Memory B cell (primary cell): ENCODE measurements at regions not wholly inside any gene's neighbourhood (a gene's known extent, or its start where the extent isn't known, plus 50 kb on each side); places are given as distances from the start of the nearest gene placed in this dataset.

Source experiments
- ATAC-seq: fragments of 150-1000 bp; cut with Tn5 transposase; 2 replicates; pipeline ENCODE4 v1.10.0; 2021; ENCODE audit warnings: low read depth, mild to moderate bottlenecking, moderate library complexity
- DNase-seq, 2 donors: peaks; one replicate each; pipeline ENCODE4 v3.0.0; 2022; ENCODE audit warnings: low spot score in 2 of 2
- H3K27ac Mint-ChIP-seq: one replicate; pipeline ENCODE4 v1.8.0; 2022; ENCODE audit warnings: mild to moderate bottlenecking, moderate library complexity, mixed read lengths
- H3K27me3 Mint-ChIP-seq: one replicate; pipeline ENCODE4 v1.8.0; 2022; ENCODE audit warnings: mixed read lengths
- H3K36me3 Mint-ChIP-seq: one replicate; pipeline ENCODE4 v1.8.0; 2022; ENCODE audit warnings: mild to moderate bottlenecking, mixed read lengths
- H3K4me1 Mint-ChIP-seq: one replicate; pipeline ENCODE4 v1.8.0; 2022; ENCODE audit warnings: mixed read lengths
- H3K4me3 Mint-ChIP-seq: one replicate; pipeline ENCODE4 v1.8.0; 2022; ENCODE audit warnings: mild to moderate bottlenecking, moderate library complexity, mixed read lengths
- H3K9me3 Mint-ChIP-seq: one replicate; pipeline ENCODE4 v1.8.0; 2022; ENCODE audit warnings: mixed read lengths

- Mint-ChIP-seq H3K27me3 (no peaks in the 10 kb centered on the region), H3K9me3 (no peaks in the 10 kb centered on the region)
- ATAC-seq = no peak
Observed at GRCh38 chr7:153006452-153006851, 246.9 kb downstream of the ACTR3B start.

DNA sequence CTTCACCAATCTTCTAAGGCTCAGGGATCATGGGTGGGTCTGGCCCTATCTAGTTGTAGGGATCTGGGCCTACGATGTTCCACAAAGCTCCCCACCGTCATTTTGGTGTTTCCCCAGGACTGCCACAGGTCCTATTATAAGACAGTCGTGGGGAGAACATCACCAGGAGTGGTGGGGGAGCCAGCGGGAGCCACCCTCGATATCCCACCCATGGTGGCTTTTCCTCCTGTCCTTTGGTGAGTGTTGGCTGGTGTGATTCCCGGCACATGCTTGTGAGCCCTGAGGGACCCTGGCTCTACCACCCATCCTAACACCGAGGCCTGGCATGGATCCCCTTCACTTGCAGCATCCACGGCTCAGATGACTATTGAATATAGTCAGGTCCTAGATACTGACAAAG lies 247.4 kb downstream of the ACTR3B start:
- H3K27me3 Mint-ChIP-seq = no peaks in the 10 kb centered on the region
- DNase-seq (no peak), ATAC-seq (no peak)
- H3K36me3 Mint-ChIP-seq = no peaks in the 10 kb centered on the region
- H3K4me1 Mint-ChIP-seq = no peaks in the 10 kb centered on the region
- no peaks in the 10 kb centered on the region for H3K9me3 Mint-ChIP-seq
- no peak overlapping the region for H3K4me3 Mint-ChIP-seq
- no peak overlapping the region for H3K27ac Mint-ChIP-seq

More at GRCh38 chr7:153006452-153006851, 246.9 kb downstream of the ACTR3B start:
- DNase-seq = no peak
- Mint-ChIP-seq H3K4me3 (no peak overlapping the region), H3K27ac (no peak overlapping the region), H3K36me3 (no peaks in the 10 kb centered on the region), H3K4me1 (no peaks in the 10 kb centered on the region)

DNA sequence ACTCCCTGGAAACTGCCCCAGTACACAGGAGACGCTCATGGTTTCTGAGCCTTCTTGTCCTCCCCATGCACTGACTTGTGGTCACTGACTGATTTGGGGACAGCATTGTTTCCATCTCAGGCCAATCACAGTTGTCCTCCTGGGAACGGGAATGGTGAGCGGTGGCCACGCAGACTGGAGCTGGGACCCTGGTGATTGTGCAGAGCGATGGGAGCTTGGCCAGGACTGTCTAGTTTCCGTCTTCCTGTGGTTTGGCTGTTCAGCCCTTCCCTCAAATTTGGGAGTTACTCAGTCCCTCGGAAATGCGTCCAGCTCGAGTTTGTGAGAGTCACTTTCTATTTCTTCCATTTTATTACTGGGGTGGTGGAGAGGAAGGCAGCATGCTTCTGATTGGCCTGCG lies 250.9 kb downstream of the ACTR3B start:
- Mint-ChIP-seq H3K27ac (no peak overlapping the region), H3K4me1 (no peaks in the 10 kb centered on the region), H3K4me3 (no peak overlapping the region), H3K36me3 (no peaks in the 10 kb centered on the region), H3K27me3 (no peaks in the 10 kb centered on the region), H3K9me3 (no peaks in the 10 kb centered on the region)
- DNase-seq (no peak), ATAC-seq (no peak)

DNA sequence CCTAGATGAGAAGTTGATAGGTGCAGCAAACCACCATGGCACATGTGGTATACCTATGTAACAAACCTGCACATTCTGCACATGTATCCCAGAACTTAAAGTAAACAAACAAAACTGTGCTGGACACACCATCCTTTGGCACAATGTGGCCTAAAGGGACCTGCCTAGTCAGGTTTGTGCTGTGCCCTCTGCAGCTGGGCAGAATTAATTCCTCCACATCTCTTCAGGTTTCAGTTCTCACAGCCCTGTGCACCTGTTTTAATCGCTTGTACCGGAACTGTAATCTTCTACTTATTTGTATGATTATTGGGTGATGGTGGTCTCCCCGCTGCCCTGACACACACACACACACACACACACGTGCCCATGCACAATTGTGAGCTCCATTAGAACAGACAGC lies 252.7 kb downstream of the ACTR3B start:
- Mint-ChIP-seq H3K4me3 (no peak overlapping the region), H3K27me3 (no peaks in the 10 kb centered on the region), H3K36me3 (no peaks in the 10 kb centered on the region), H3K4me1 (no peaks in the 10 kb centered on the region), H3K9me3 (no peaks in the 10 kb centered on the region), H3K27ac (no peak overlapping the region)
- DNase-seq (no peak), ATAC-seq (no peak)

DNA sequence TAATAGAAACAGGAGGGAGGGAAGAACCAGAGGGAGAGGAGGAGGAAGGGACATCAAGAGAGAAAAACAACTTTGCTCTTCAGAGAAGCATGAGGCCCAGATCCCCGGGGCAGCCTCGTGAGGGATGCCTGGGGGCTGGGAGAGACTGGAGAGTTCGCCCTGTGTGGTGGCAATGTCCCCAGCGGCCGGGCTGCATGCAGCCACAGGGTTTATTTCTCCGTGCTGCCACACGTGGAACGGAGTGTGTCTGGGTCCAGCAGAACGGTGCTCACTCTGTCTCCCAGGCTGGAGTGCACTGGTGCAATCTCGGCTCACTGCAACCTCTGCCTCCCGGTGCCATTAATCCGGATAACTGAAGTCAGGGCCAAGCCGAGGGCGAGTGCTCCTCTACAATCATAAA lies 257.7 kb downstream of the ACTR3B start:
- Mint-ChIP-seq H3K36me3 (no peaks in the 10 kb centered on the region), H3K4me3 (no peak overlapping the region), H3K27ac (no peak overlapping the region), H3K27me3 (peaks cover 1% of the 10 kb centered on the region), H3K9me3 (peaks cover 2% of the 10 kb centered on the region), H3K4me1 (no peaks in the 10 kb centered on the region)
- ATAC-seq (no peak), DNase-seq (no peak)

DNA sequence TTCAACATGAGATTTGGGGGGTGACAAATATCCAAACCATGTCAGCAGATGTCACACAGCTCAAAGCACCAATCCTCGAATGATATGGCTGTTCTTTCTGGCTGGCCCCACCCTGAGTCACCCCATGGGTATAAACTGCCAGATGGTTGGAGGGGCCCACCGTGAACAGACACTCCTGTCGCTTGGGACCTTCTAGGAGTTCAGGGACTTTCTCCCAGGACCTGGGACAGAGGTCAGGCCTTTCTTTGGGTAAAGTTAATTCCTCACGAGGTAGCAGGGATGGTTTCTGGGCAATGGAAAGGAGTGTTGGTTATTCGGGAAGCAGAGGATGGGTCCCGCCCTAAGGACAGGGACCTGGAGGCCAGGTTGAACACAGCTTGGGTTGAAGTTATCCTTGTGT lies 262.0 kb downstream of the ACTR3B start:
- Mint-ChIP-seq H3K4me1 (no peaks in the 10 kb centered on the region), H3K27ac (no peak overlapping the region), H3K27me3 (peaks cover 3% of the 10 kb centered on the region), H3K4me3 (no peak overlapping the region), H3K9me3 (peaks cover 2% of the 10 kb centered on the region), H3K36me3 (no peaks in the 10 kb centered on the region)
- DNase-seq (no peak), ATAC-seq (no peak)

DNA sequence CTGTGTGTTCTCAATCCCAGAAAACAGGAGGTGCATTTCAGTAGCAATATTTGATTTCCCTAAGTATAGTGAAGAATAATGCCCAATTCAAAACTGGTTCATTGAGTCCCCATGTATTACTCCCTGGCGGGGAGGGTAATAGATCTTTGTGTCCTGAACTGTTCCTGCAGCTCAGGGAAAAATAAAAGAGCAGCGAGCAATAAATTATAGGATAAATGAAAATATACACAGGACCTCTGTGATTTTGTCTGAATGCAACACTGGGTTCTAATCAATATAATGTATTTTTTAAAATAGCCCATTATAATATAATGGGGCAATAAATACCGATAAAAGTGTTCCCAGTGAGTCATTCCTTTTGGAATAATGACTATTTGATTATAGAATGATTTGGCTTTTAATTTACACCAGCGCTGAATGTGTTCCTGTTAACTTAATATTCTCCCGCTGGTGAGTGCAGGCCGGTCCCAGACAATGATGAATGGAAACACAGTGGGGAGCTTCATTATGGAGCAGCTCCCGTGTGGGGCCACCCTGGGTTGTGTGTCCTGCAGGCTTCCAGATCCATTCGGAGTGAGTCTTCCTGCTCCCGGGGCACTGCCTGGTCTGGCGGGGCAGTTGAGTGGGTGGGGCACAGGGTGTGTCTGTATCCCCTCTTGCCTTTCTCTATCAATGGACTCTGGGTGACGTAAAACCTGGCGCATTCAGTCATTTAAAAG lies 263.1 kb downstream of the ACTR3B start:
- peaks cover 2% of the 10 kb centered on the region for H3K9me3 Mint-ChIP-seq
- DNase-seq (no peak), ATAC-seq (no peak)
- H3K36me3 Mint-ChIP-seq = no peaks in the 10 kb centered on the region
- H3K4me3 Mint-ChIP-seq = no peak overlapping the region
- H3K27me3 Mint-ChIP-seq = peaks cover 3% of the 10 kb centered on the region
- H3K27ac Mint-ChIP-seq = no peak overlapping the region
- no peaks in the 10 kb centered on the region for H3K4me1 Mint-ChIP-seq

DNA sequence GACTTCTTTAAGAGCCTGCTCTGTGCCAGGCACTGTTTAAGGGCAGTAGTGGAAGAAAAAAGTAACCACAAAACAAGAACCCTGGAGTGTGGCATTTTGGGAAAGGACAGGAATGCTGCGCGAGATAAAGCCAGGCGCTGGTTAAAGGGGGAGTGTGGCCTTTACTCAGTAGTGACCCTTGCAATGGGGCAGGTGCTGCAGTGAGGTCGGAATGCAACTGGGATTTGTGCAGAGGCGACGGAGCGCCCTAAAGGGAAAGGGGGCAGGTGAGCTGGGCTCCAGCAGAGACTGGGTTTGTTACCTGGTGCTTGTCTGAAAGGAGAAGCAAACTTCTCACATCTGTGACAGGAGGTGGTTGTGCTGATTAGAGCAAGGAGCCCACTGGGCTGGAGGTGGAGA lies 263.6 kb downstream of the ACTR3B start:
- DNase-seq (no peak), ATAC-seq (no peak)
- Mint-ChIP-seq H3K36me3 (no peaks in the 10 kb centered on the region), H3K27ac (no peak overlapping the region), H3K4me3 (no peak overlapping the region), H3K9me3 (peaks cover 2% of the 10 kb centered on the region), H3K27me3 (peaks cover 3% of the 10 kb centered on the region), H3K4me1 (no peaks in the 10 kb centered on the region)

GRCh38 chr7:153027210-153027609 lies 267.7 kb downstream of the ACTR3B start:
- ATAC-seq (no peak), DNase-seq (no peak)
- H3K9me3 Mint-ChIP-seq = no peaks in the 10 kb centered on the region
- no peak overlapping the region for H3K4me3 Mint-ChIP-seq
- H3K27me3 Mint-ChIP-seq = peaks cover 4% of the 10 kb centered on the region
- peaks cover 4% of the 10 kb centered on the region for H3K4me1 Mint-ChIP-seq
- H3K36me3 Mint-ChIP-seq = no peaks in the 10 kb centered on the region
- H3K27ac Mint-ChIP-seq = no peak overlapping the region

DNA sequence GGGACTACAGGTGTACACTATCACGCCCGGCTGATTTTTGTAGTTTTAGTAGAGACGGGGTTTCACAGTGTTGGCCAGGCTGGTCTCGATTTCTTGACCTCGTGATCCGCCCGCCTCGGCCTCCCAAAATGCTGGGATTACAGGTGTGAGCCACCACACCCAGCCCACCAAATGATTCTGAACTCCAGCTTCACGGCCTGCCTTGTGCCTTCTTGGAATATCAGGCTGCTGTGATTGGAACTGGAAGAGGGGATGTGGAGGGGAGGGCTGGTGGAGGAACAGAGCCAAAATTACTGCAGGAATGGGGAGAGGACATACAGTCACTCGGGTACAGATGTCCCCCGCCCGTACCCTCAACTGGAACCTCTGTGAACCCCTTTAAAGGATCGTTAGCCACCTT lies 268.4 kb downstream of the ACTR3B start:
- no peaks in the 10 kb centered on the region for H3K36me3 Mint-ChIP-seq
- ATAC-seq = no peak
- peaks cover 2% of the 10 kb centered on the region for H3K27me3 Mint-ChIP-seq
- no peak overlapping the region for H3K4me3 Mint-ChIP-seq
- DNase-seq = no peak
- no peak overlapping the region for H3K27ac Mint-ChIP-seq
- H3K9me3 Mint-ChIP-seq = no peaks in the 10 kb centered on the region
- peaks cover 4% of the 10 kb centered on the region for H3K4me1 Mint-ChIP-seq

- no peak overlapping the region for H3K4me3 Mint-ChIP-seq
- DNase-seq (no peak), ATAC-seq (no peak)
- H3K27me3 Mint-ChIP-seq = peaks cover 2% of the 10 kb centered on the region
- no peaks in the 10 kb centered on the region for H3K36me3 Mint-ChIP-seq
- peaks cover 4% of the 10 kb centered on the region for H3K4me1 Mint-ChIP-seq
- H3K9me3 Mint-ChIP-seq = no peaks in the 10 kb centered on the region
- no peak overlapping the region for H3K27ac Mint-ChIP-seq
Observed at GRCh38 chr7:153030976-153031375, 271.4 kb downstream of the ACTR3B start.

DNA sequence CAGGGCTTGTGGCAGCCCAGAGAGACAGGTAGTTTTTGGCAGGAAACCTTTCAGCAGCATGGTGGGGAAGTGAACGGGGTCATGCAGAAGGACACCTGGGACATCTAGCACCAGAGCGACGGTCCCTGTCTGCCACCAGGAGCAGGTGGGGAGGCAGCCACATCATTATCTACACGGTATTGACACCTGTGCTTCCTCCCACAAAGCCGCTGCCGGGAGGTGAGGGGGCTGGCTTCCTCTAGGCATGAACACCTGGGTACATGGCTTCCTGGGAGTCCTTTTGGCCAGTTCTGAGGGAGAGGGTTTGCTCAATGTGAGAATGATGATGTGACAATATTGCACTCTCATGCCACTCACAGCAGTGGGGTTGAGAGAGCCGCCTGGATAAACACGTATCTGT lies 275.2 kb downstream of the ACTR3B start:
- no peaks in the 10 kb centered on the region for H3K36me3 Mint-ChIP-seq
- H3K27ac Mint-ChIP-seq = no peak overlapping the region
- DNase-seq = no peak
- peaks cover 2% of the 10 kb centered on the region for H3K27me3 Mint-ChIP-seq
- no peak for ATAC-seq
- H3K4me3 Mint-ChIP-seq = no peak overlapping the region
- no peaks in the 10 kb centered on the region for H3K4me1 Mint-ChIP-seq
- peaks cover 2% of the 10 kb centered on the region for H3K9me3 Mint-ChIP-seq

DNA sequence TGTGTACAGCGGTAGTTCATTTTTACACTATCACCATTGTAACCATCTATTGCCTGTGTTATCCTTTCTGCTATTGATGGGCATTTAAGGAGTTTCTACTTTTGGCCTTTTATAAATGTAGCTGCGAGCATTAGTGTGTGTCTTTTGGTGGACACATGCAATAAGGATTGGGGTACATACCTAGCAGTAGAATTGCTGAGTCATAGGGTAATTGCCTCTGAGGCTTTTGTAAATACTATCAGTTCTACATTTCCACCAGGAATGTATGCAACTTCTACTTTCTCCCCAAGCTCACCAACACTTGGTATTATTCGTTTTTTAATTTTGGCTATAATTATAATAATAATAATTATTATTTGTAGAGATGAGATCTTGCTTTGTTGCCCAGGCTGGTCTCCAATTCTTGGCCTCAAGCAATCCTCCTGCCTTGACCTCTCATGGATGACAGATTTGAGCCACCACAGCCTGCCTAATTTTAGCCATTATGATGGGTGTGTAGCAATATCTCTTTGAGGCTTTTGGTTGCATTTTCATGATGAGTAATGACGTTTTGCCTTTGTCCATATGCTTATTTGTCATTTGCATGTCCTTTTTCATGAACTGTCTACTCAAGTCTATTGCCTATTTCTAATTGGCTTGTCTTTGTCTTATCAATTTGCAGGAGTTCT lies 277.0 kb downstream of the ACTR3B start:
- H3K9me3 Mint-ChIP-seq = peaks cover 2% of the 10 kb centered on the region
- ATAC-seq (no peak), DNase-seq (no peak)
- no peaks in the 10 kb centered on the region for H3K36me3 Mint-ChIP-seq
- H3K4me3 Mint-ChIP-seq = no peak overlapping the region
- no peak overlapping the region for H3K27ac Mint-ChIP-seq
- no peaks in the 10 kb centered on the region for H3K27me3 Mint-ChIP-seq
- no peaks in the 10 kb centered on the region for H3K4me1 Mint-ChIP-seq

DNA sequence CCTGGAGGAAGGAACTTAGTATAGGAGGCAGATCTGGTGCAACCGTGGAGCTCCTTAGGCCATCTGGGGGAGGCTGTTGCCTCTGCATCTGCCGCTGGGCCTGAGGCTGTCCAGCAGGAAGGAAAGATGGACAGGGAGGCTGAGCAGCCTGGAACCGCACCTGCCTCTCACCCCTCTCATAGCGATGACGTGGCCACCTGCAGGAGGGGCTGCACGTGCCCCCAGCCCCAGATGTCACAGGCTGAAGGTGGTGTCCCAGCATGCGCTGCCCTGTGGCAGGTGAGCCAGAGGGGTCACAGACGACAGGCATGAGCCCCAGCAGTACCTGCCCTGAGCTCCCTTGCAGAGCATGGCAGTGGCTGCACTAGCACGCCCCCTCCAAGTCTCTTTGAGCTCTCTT lies 283.9 kb downstream of the ACTR3B start:
- no peak overlapping the region for H3K27ac Mint-ChIP-seq
- ATAC-seq = no peak
- no peaks in the 10 kb centered on the region for H3K9me3 Mint-ChIP-seq
- DNase-seq = no peak
- no peaks in the 10 kb centered on the region for H3K27me3 Mint-ChIP-seq
- H3K36me3 Mint-ChIP-seq = no peaks in the 10 kb centered on the region
- no peaks in the 10 kb centered on the region for H3K4me1 Mint-ChIP-seq
- no peak overlapping the region for H3K4me3 Mint-ChIP-seq

DNA sequence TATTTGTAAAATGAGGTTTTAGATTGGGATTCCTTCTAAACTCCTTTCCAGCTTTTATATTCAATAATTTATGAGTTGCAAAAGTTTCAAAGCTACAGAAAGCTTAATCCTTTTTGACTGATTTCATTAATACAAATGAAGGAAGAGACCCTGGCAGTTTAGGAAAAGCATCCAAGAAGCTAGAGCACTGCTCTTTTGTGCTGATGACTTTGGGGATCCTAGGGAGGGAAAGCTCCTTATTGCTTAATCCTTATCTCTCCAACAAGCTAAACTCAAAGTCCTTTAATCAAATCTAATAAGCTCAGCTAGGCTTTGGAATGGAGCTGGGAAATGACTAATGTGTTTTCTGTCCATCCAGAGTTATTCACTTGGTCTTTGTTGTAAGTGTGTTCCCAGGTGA lies 285.4 kb downstream of the ACTR3B start:
- H3K27me3 Mint-ChIP-seq = no peaks in the 10 kb centered on the region
- ATAC-seq = no peak
- no peaks in the 10 kb centered on the region for H3K36me3 Mint-ChIP-seq
- H3K4me3 Mint-ChIP-seq = no peak overlapping the region
- no peak overlapping the region for H3K27ac Mint-ChIP-seq
- no peak for DNase-seq
- no peaks in the 10 kb centered on the region for H3K9me3 Mint-ChIP-seq
- H3K4me1 Mint-ChIP-seq = no peaks in the 10 kb centered on the region
